Caco-2 (cell line): ENCODE measurements at regions not wholly inside any gene's neighbourhood (a gene's known extent, or its start where the extent isn't known, plus 50 kb on each side); places are given as distances from the start of the nearest gene placed in this dataset.
A peak's percentile ranks its signal among the peaks of the same experiment; 100 is the strongest.

ENCODE experiments used
- BruUV-seq: library from RNA; stranded (reverse); fragments of 400-500 nt; replicated peaks from 2 replicates; lab custom pipeline; 2021; lab: Mats Ljungman, UMichigan
- CTCF ChIA-PET: fragments of 300-600 bp; sonication (Branson Sonifier 250); formaldehyde crosslinking; loops from one replicate; lab custom pipeline; 2022; ENCODE audit warnings: antibody characterized with exemption; lab: Charles Lee
- POLR2A ChIA-PET: fragments of 300-600 bp; sonication (Branson Sonifier 250); formaldehyde crosslinking; loops from one replicate; lab custom pipeline; 2022; ENCODE audit warnings: antibody characterized with exemption; lab: Charles Lee
- DNase-seq, 2 experiments: peaks; one replicate each; pipeline versions ENCODE4 v3.0.0 to v3.0.0-alpha.2; 2020 to 2022
- H3K27me3 ChIP-seq: replicated peaks from 2 replicates; pipeline ENCODE4 v1.6.0; 2011; ENCODE audit warnings: low read length; ENCODE audit not compliant: control insufficient read depth, insufficient read depth
- H3K36me3 ChIP-seq: 2 replicates; pipeline ENCODE4 v1.5.1; 2011; ENCODE audit warnings: low read length; ENCODE audit not compliant: control insufficient read depth, insufficient read depth
- H3K4me1 ChIP-seq: fragments of 250-450 bp; sonication (Bioruptor Pico); 2 replicates; pipeline ENCODE4 v1.5.1; 2020; ENCODE audit warnings: mild to moderate bottlenecking
- H3K4me3 ChIP-seq: 2 replicates; pipeline ENCODE4 v1.5.1; 2011; ENCODE audit warnings: low read depth, mild to moderate bottlenecking, control low read depth, low read length
- H3K9me3 ChIP-seq: fragments of 250-450 bp; sonication (Bioruptor Pico); 2 replicates; pipeline ENCODE4 v1.5.1; 2020; ENCODE audit warnings: mild to moderate bottlenecking, moderate library complexity
- H3K27ac Mint-ChIP-seq: one replicate; pipeline ENCODE4 v1.8.0; 2022; ENCODE audit warnings: mixed read lengths; ENCODE audit not compliant: unreplicated experiment
- H3K27me3 Mint-ChIP-seq: one replicate; pipeline ENCODE4 v1.8.0; 2022; ENCODE audit warnings: mixed read lengths; ENCODE audit not compliant: insufficient read depth, unreplicated experiment
- H3K36me3 Mint-ChIP-seq: one replicate; pipeline ENCODE4 v1.8.0; 2022; ENCODE audit warnings: mild to moderate bottlenecking, mixed read lengths; ENCODE audit not compliant: insufficient read depth, unreplicated experiment
- H3K4me1 Mint-ChIP-seq: one replicate; pipeline ENCODE4 v1.8.0; 2022; ENCODE audit warnings: low read depth, mixed read lengths; ENCODE audit not compliant: unreplicated experiment
- H3K4me3 Mint-ChIP-seq: one replicate; pipeline ENCODE4 v1.8.0; 2022; ENCODE audit warnings: mild to moderate bottlenecking, moderate library complexity, mixed read lengths; ENCODE audit not compliant: unreplicated experiment
- H3K9me3 Mint-ChIP-seq: one replicate; pipeline ENCODE4 v1.8.0; 2022; ENCODE audit warnings: mixed read lengths; ENCODE audit not compliant: unreplicated experiment
- CTCF ChIP-seq, 2 experiments: fragments of 200-600 bp in 1 of 2; IDR thresholded peaks; 1 replicate in 1 of 2; 2 replicates in 1 of 2; pipeline versions ENCODE4 v1.5.1 to v1.8.0; 2011 to 2022; ENCODE audit warnings: antibody characterized with exemption in 1 of 2, control low read depth in 1 of 2, inconsistent platforms in 1 of 2, low read depth in 1 of 2, low read length in 1 of 2, mild to moderate bottlenecking in 1 of 2, moderate library complexity in 1 of 2; ENCODE audit not compliant: insufficient read depth in 1 of 2, severe bottlenecking in 1 of 2, unreplicated experiment in 1 of 2
- intact Hi-C: fragments of 100-400 bp; cut with micrococcal nuclease; formaldehyde crosslinking; loops from one replicate; pipeline ENCODE4 v1.10.0; 2022; ENCODE audit not compliant: unreplicated experiment

GRCh38 chr16:27689711-27690110 is 139.8 kb downstream of the KATNIP start:
- Histone ChIP-seq H3K27me3 (no peaks in the 10 kb centered on the region), H3K4me1 (no peaks in the 10 kb centered on the region), H3K4me3 (no peak overlapping the region), H3K36me3 (no peaks in the 10 kb centered on the region), H3K9me3 (no peaks in the 10 kb centered on the region)
- Mint-ChIP-seq H3K27ac (no peak overlapping the region), H3K27me3 (no peaks in the 10 kb centered on the region), H3K9me3 (no peaks in the 10 kb centered on the region), H3K4me1 (no peaks in the 10 kb centered on the region), H3K36me3 (no peaks in the 10 kb centered on the region), H3K4me3 (no peak overlapping the region)
- BruUV-seq = no TSS peak
- DNase-seq = no peak
- ChIA-PET CTCF (no interaction called here), POLR2A (no interaction called here)
- no peak for TF ChIP-seq CTCF (IDR thresholded peaks at IDR 0.05; ENCODE audit: insufficient read depth in 1 of 2, low read depth in 1 of 2, low read length in 1 of 2, severe bottlenecking in 1 of 2, unreplicated experiment in 1 of 2)
- intact Hi-C loops = no loop called here

DNA sequence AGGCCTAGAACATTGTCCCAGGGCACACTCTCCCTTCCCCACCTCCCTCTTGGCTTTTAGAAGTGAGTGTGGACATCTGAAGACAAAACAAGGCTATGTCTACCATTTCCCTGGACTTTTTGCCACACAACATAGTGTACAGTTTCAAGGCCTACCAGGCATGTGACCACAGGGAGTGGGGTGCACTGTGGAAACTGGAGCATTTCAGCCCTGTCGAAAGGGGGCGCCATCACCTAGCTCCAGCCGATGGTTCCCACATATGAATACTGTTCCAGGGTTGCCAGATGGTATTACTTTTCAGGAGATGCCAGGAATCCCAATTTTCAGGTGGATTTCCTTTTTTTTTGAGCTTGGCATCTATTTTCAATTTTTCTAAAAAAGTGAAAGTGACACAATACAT is 140.7 kb downstream of the KATNIP start:
- peak in 1 of 2 experiments; percentile 16 for TF ChIP-seq CTCF (IDR thresholded peaks at IDR 0.05; ENCODE audit: insufficient read depth in 1 of 2, low read depth in 1 of 2, low read length in 1 of 2, severe bottlenecking in 1 of 2, unreplicated experiment in 1 of 2)
- Mint-ChIP-seq H3K4me1 (no peaks in the 10 kb centered on the region), H3K36me3 (no peaks in the 10 kb centered on the region), H3K27ac (no peak overlapping the region), H3K4me3 (no peak overlapping the region), H3K27me3 (no peaks in the 10 kb centered on the region), H3K9me3 (no peaks in the 10 kb centered on the region)
- intact Hi-C loops = no loop called here
- ChIA-PET CTCF (interaction anchor here (1.3 kb wide), 1 partner anchor 51 kb away, joined by 3 read pairs; no protein-coding TSS in a partner anchor), POLR2A (no interaction called here)
- Histone ChIP-seq H3K36me3 (no peaks in the 10 kb centered on the region), H3K27me3 (no peaks in the 10 kb centered on the region), H3K4me1 (no peaks in the 10 kb centered on the region), H3K4me3 (no peak overlapping the region), H3K9me3 (no peaks in the 10 kb centered on the region)
- BruUV-seq = no TSS peak
- no peak for DNase-seq

DNA sequence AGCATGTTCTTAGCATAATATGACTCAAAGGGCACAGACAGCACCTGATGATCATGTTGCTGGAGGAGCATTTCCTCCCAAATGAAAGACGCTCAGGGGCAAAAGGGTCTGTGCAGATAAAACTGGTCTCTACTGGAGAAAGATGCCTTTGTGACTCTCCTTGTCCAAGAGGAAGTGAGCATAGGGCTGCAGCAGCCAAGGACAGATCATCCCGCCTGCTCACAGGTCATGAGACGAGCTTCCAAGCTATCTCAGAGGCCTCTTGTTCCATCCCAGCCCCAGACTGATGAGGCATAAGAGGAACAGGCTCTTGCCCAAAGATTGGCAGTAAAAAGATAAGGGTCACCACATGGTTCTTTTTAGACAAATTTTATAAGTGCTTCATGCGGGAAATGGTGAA is 141.8 kb downstream of the KATNIP start:
- no peaks in the 10 kb centered on the region for H3K9me3 ChIP-seq
- no peaks in the 10 kb centered on the region for H3K4me1 ChIP-seq
- H3K4me1 Mint-ChIP-seq = no peaks in the 10 kb centered on the region
- H3K36me3 ChIP-seq = no peaks in the 10 kb centered on the region
- no peak overlapping the region for H3K27ac Mint-ChIP-seq
- no peak overlapping the region for H3K4me3 ChIP-seq
- no peak overlapping the region for H3K4me3 Mint-ChIP-seq
- ChIA-PET POLR2A (no interaction called here), CTCF (no interaction called here)
- no TSS peak for BruUV-seq
- intact Hi-C loops = no loop called here
- no peak for DNase-seq
- H3K27me3 Mint-ChIP-seq = no peaks in the 10 kb centered on the region
- no peaks in the 10 kb centered on the region for H3K36me3 Mint-ChIP-seq
- no peaks in the 10 kb centered on the region for H3K27me3 ChIP-seq
- TF ChIP-seq CTCF (IDR thresholded peaks at IDR 0.05; ENCODE audit: insufficient read depth in 1 of 2, low read depth in 1 of 2, low read length in 1 of 2, severe bottlenecking in 1 of 2, unreplicated experiment in 1 of 2) = no peak
- no peaks in the 10 kb centered on the region for H3K9me3 Mint-ChIP-seq
